GM23338 (cell line): ENCODE measurements at regions not wholly inside any gene's neighbourhood (a gene's known extent, or its start where the extent isn't known, plus 50 kb on each side); places are given as distances from the start of the nearest gene placed in this dataset.

Source experiments
- ATAC-seq: fragments of 200-7000 bp; cut with Tn5 transposase; 3 replicates; pipeline ENCODE4 v1.9.1; 2020
- DNase-seq: peaks from one replicate; pipeline ENCODE4 v3.0.0-alpha.2; 2015; ENCODE audit warnings: low spot score
- H2AFZ ChIP-seq: fragments of 200-600 bp; sonication (generic); 2 replicates; pipeline ENCODE4 v1.8.0; 2016; ENCODE audit warnings: antibody characterized with exemption, mild to moderate bottlenecking, moderate library complexity
- H3F3A ChIP-seq: fragments of 200-600 bp; sonication (generic); replicated peaks from 2 replicates; pipeline ENCODE4 v1.8.0; 2017; ENCODE audit warnings: antibody characterized with exemption, mixed run types, low read depth
- H3K27ac ChIP-seq: fragments of 200-600 bp; sonication (generic); 2 replicates; pipeline ENCODE4 v1.6.1; 2016; ENCODE audit warnings: low read depth
- H3K27me3 ChIP-seq: fragments of 200-600 bp; sonication (generic); 2 replicates; pipeline ENCODE4 v1.8.0; 2016; ENCODE audit warnings: mild to moderate bottlenecking, mixed run types, moderate library complexity; ENCODE audit not compliant: insufficient read depth
- H3K36me3 ChIP-seq: fragments of 200-600 bp; sonication (generic); 2 replicates; pipeline ENCODE4 v1.8.0; 2016; ENCODE audit warnings: mild to moderate bottlenecking; ENCODE audit not compliant: insufficient read depth
- H3K4me1 ChIP-seq: fragments of 200-600 bp; sonication (generic); 2 replicates; pipeline ENCODE4 v1.8.0; 2016; ENCODE audit warnings: mild to moderate bottlenecking, moderate library complexity; ENCODE audit not compliant: insufficient read depth
- H3K4me2 ChIP-seq: fragments of 200-600 bp; sonication (generic); 2 replicates; pipeline ENCODE4 v1.7.1; 2017; ENCODE audit warnings: mixed run types
- H3K4me3 ChIP-seq: fragments of 200-600 bp; sonication (generic); 2 replicates; pipeline ENCODE4 v1.6.1; 2016; ENCODE audit warnings: mixed run types
- H3K79me2 ChIP-seq: fragments of 200-600 bp; sonication (generic); replicated peaks from 2 replicates; pipeline ENCODE4 v1.8.0; 2017; ENCODE audit warnings: mild to moderate bottlenecking; ENCODE audit not compliant: insufficient read depth
- H3K9me2 ChIP-seq: fragments of 200-600 bp; sonication (generic); 2 replicates; pipeline ENCODE4 v1.8.0; 2017; ENCODE audit not compliant: insufficient read depth
- H4K20me1 ChIP-seq: fragments of 200-600 bp; sonication (generic); replicated peaks from 2 replicates; pipeline ENCODE4 v1.8.0; 2017; ENCODE audit warnings: mild to moderate bottlenecking; ENCODE audit not compliant: insufficient read depth
- H3K27ac Mint-ChIP-seq: 2 replicates; pipeline ENCODE4 v1.8.0; 2020; ENCODE audit warnings: inconsistent platforms, mild to moderate bottlenecking, moderate library complexity, mixed read lengths
- H3K27me3 Mint-ChIP-seq: 3 replicates; pipeline ENCODE4 v1.8.0; 2022; ENCODE audit warnings: low read depth, mild to moderate bottlenecking, moderate library complexity, mixed read lengths, inconsistent platforms; ENCODE audit not compliant: insufficient read depth, poor library complexity
- H3K36me3 Mint-ChIP-seq: 3 replicates; pipeline ENCODE4 v1.8.0; 2021; ENCODE audit warnings: low read depth, mild to moderate bottlenecking, inconsistent platforms, moderate library complexity, mixed read lengths
- H3K4me1 Mint-ChIP-seq: 3 replicates; pipeline ENCODE4 v1.8.0; 2020; ENCODE audit warnings: mild to moderate bottlenecking, inconsistent platforms, mixed read lengths
- H3K4me3 Mint-ChIP-seq: 3 replicates; pipeline ENCODE4 v1.8.0; 2021; ENCODE audit warnings: moderate library complexity, mild to moderate bottlenecking, inconsistent platforms, mixed read lengths
- H3K9me3 Mint-ChIP-seq: 3 replicates; pipeline ENCODE4 v1.8.0; 2020; ENCODE audit warnings: moderate library complexity, mild to moderate bottlenecking, inconsistent platforms, mixed read lengths
- NANOG ChIP-seq: IDR thresholded peaks from 2 replicates; pipeline ENCODE4 v1.6.1; 2016; ENCODE audit warnings: antibody characterized with exemption, borderline replicate concordance
- STAT1 ChIP-seq: IDR thresholded peaks from one replicate; pipeline ENCODE4 v1.6.1; 2016; ENCODE audit warnings: antibody characterized with exemption; ENCODE audit not compliant: unreplicated experiment
- TF ChIP-seq, protein P1 (sequence below): fragments of 250-450 bp; sonication (Bioruptor Pico); IDR thresholded peaks from 2 replicates; pipeline ENCODE4 v1.5.0; 2020; ENCODE audit warnings: mild to moderate bottlenecking, moderate library complexity
- TF ChIP-seq, protein P2 (sequence below): IDR thresholded peaks from one replicate; pipeline ENCODE4 v1.6.1; 2018; ENCODE audit warnings: antibody characterized with exemption; ENCODE audit not compliant: unreplicated experiment
- TF ChIP-seq, protein P3 (sequence below), 2 experiments: fragments of 200-600 bp in 1 of 2; sonication (generic) in 1 of 2; conservative IDR thresholded peaks; 2 replicates each; pipeline versions ENCODE4 v1.5.1 to v1.6.1; 2016 to 2017; ENCODE audit warnings: antibody characterized with exemption in 2 of 2, low read depth in 2 of 2, mild to moderate bottlenecking in 2 of 2, moderate library complexity in 1 of 2

DNA sequence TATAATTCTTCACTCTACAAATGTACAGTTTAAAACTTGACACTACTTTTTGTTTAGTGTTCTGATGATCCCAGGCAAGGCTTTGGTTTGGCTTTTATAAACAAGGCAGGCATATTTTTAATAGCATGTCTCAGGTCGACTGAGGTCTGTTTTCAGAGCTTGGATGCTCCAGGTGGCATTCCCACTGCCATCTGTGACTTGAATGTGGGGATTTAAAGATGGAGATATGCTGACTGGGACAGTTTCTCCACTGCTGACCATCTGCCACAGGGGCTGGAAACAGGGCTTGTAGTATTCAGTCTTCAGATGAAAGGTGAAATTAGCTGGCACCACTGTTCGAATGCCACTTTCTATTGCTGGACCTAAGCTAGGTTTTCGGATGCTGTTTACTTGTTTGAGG, 1266.2 kb upstream of the CDH18 start (continued):
- TF ChIP-seq, protein P1, sequence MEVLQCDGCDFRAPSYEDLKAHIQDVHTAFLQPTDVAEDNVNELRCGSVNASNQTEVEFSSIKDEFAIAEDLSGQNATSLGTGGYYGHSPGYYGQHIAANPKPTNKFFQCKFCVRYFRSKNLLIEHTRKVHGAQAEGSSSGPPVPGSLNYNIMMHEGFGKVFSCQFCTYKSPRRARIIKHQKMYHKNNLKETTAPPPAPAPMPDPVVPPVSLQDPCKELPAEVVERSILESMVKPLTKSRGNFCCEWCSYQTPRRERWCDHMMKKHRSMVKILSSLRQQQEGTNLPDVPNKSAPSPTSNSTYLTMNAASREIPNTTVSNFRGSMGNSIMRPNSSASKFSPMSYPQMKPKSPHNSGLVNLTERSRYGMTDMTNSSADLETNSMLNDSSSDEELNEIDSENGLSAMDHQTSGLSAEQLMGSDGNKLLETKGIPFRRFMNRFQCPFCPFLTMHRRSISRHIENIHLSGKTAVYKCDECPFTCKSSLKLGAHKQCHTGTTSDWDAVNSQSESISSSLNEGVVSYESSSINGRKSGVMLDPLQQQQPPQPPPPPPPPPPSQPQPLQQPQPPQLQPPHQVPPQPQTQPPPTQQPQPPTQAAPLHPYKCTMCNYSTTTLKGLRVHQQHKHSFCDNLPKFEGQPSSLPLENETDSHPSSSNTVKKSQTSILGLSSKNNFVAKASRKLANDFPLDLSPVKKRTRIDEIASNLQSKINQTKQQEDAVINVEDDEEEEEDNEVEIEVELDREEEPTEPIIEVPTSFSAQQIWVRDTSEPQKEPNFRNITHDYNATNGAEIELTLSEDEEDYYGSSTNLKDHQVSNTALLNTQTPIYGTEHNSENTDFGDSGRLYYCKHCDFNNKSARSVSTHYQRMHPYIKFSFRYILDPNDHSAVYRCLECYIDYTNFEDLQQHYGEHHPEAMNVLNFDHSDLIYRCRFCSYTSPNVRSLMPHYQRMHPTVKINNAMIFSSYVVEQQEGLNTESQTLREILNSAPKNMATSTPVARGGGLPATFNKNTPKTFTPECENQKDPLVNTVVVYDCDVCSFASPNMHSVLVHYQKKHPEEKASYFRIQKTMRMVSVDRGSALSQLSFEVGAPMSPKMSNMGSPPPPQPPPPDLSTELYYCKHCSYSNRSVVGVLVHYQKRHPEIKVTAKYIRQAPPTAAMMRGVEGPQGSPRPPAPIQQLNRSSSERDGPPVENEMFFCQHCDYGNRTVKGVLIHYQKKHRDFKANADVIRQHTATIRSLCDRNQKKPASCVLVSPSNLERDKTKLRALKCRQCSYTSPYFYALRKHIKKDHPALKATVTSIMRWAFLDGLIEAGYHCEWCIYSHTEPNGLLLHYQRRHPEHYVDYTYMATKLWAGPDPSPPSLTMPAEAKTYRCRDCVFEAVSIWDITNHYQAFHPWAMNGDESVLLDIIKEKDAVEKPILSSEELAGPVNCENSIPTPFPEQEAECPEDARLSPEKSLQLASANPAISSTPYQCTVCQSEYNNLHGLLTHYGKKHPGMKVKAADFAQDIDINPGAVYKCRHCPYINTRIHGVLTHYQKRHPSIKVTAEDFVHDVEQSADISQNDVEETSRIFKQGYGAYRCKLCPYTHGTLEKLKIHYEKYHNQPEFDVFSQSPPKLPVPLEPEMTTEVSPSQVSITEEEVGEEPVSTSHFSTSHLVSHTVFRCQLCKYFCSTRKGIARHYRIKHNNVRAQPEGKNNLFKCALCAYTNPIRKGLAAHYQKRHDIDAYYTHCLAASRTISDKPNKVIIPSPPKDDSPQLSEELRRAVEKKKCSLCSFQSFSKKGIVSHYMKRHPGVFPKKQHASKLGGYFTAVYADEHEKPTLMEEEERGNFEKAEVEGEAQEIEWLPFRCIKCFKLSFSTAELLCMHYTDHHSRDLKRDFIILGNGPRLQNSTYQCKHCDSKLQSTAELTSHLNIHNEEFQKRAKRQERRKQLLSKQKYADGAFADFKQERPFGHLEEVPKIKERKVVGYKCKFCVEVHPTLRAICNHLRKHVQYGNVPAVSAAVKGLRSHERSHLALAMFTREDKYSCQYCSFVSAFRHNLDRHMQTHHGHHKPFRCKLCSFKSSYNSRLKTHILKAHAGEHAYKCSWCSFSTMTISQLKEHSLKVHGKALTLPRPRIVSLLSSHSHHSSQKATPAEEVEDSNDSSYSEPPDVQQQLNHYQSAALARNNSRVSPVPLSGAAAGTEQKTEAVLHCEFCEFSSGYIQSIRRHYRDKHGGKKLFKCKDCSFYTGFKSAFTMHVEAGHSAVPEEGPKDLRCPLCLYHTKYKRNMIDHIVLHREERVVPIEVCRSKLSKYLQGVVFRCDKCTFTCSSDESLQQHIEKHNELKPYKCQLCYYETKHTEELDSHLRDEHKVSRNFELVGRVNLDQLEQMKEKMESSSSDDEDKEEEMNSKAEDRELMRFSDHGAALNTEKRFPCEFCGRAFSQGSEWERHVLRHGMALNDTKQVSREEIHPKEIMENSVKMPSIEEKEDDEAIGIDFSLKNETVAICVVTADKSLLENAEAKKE, result no peak
- TF ChIP-seq STAT1, result no peak

DNA sequence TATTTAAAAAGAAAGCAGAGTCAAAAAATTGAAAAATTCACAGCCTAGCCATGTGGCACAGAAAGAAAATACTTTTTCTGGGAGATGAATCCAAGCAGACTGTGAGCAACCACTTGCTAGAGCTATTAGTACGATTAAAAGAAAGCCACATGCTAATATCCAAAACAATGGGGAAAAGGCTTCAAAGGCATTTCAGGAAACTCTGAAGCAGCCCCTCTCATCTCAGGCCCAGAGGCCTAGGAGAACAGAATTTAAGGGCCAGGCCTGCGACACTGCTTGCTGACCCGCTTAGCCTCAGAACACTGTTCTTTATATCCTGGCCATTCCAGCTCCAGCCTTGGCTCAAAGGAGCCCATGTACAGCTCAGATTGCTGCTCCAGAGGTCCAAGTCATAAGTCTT, 1257.0 kb upstream of the CDH18 start:
- Histone ChIP-seq H3K36me3 (no peaks in the 10 kb centered on the region), H3K9me2 (peaks cover 6% of the 10 kb centered on the region; the same call in 1 of the 2 replicates), H3K4me1 (peaks cover 12% of the 10 kb centered on the region), H3F3A (no peaks in the 10 kb centered on the region), H3K27ac (no peak overlapping the region), H4K20me1 (no peaks in the 10 kb centered on the region), H3K79me2 (no peaks in the 10 kb centered on the region), H3K4me3 (no peak overlapping the region), H2AFZ (peak overlapping the region; percentile 15; the same call in 1 of the 2 replicates), H3K27me3 (no peaks in the 10 kb centered on the region), H3K4me2 (peak overlapping the region; percentile 46; the same call in 1 of the 2 replicates)
- Mint-ChIP-seq H3K27me3 (peaks cover 2% of the 10 kb centered on the region), H3K4me1 (peaks cover 10% of the 10 kb centered on the region), H3K36me3 (peaks cover 3% of the 10 kb centered on the region; the same call in 1 of the 3 replicates), H3K27ac (no peak overlapping the region), H3K4me3 (no peak overlapping the region), H3K9me3 (peaks cover 6% of the 10 kb centered on the region; the same call in 2 of the 3 replicates)
- DNase-seq (peak; percentile 54), ATAC-seq (peak; percentile 75)
- TF ChIP-seq NANOG, result peak; percentile 51; the same call in 1 of the 2 replicates
- TF ChIP-seq, protein P2, sequence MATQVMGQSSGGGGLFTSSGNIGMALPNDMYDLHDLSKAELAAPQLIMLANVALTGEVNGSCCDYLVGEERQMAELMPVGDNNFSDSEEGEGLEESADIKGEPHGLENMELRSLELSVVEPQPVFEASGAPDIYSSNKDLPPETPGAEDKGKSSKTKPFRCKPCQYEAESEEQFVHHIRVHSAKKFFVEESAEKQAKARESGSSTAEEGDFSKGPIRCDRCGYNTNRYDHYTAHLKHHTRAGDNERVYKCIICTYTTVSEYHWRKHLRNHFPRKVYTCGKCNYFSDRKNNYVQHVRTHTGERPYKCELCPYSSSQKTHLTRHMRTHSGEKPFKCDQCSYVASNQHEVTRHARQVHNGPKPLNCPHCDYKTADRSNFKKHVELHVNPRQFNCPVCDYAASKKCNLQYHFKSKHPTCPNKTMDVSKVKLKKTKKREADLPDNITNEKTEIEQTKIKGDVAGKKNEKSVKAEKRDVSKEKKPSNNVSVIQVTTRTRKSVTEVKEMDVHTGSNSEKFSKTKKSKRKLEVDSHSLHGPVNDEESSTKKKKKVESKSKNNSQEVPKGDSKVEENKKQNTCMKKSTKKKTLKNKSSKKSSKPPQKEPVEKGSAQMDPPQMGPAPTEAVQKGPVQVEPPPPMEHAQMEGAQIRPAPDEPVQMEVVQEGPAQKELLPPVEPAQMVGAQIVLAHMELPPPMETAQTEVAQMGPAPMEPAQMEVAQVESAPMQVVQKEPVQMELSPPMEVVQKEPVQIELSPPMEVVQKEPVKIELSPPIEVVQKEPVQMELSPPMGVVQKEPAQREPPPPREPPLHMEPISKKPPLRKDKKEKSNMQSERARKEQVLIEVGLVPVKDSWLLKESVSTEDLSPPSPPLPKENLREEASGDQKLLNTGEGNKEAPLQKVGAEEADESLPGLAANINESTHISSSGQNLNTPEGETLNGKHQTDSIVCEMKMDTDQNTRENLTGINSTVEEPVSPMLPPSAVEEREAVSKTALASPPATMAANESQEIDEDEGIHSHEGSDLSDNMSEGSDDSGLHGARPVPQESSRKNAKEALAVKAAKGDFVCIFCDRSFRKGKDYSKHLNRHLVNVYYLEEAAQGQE, result no peak
- TF ChIP-seq, protein P3, sequence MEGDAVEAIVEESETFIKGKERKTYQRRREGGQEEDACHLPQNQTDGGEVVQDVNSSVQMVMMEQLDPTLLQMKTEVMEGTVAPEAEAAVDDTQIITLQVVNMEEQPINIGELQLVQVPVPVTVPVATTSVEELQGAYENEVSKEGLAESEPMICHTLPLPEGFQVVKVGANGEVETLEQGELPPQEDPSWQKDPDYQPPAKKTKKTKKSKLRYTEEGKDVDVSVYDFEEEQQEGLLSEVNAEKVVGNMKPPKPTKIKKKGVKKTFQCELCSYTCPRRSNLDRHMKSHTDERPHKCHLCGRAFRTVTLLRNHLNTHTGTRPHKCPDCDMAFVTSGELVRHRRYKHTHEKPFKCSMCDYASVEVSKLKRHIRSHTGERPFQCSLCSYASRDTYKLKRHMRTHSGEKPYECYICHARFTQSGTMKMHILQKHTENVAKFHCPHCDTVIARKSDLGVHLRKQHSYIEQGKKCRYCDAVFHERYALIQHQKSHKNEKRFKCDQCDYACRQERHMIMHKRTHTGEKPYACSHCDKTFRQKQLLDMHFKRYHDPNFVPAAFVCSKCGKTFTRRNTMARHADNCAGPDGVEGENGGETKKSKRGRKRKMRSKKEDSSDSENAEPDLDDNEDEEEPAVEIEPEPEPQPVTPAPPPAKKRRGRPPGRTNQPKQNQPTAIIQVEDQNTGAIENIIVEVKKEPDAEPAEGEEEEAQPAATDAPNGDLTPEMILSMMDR (conservative IDR thresholded peaks at IDR 0.05; ENCODE audit: low read depth in 2 of 2), result no peak
